ENCODE measurements at regions not wholly inside any gene's neighbourhood (a gene's known extent, or its start where the extent isn't known, plus 50 kb on each side); places are given as distances from the start of the nearest gene placed in this dataset.

DNA sequence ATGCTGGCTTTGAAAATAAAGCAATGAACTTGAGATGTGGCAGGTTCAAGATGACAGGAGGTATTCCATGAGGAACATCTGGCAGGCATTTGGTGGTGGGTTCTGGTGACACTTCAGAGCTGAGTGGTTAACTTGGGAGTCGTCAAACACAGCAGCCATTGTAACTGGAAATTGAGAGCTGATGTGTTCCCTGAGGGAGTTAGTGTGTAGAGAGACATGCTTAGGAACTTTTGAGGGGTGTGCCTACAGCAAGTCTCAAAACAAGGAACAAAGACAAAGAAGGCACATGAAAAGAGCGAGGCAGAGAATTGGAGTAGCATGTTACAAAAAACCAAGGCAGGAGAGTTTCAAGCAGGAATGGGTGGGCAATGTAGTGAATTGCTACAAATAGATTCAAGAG is 53.9 kb upstream of the KL start:
- no peaks in the 10 kb centered on the region for H3K27me3 ChIP-seq (ENCODE audit: control insufficient read depth in 3 of 3, insufficient read depth in 3 of 3, low read length in 2 of 3)
- H3K4me3 ChIP-seq: no peak overlapping the region
- TF ChIP-seq CTCF (IDR thresholded peaks at IDR 0.05; ENCODE audit: control extremely low read depth, extremely low read depth): no peak
- H3K27ac ChIP-seq (ENCODE audit: low read depth in 1 of 2, low read length in 1 of 2): no peak overlapping the region
- peaks cover 0 to 7% (median 0%) of the 10 kb centered on the region in 5 donors for H3K4me1 ChIP-seq (ENCODE audit: control insufficient read depth in 5 of 5, insufficient read depth in 5 of 5, low read length in 5 of 5)
- no peak overlapping the region for H3K9ac ChIP-seq (ENCODE audit: insufficient read depth in 1 of 2, low read length in 2 of 2)
- peak in 1 of 3 donors; percentile 14 for DNase-seq
- no peak for ATAC-seq (ENCODE audit: insufficient read depth, low FRiP score)
- H3K36me3 ChIP-seq (ENCODE audit: control insufficient read depth in 4 of 4, insufficient read depth in 4 of 4, low read length in 4 of 4): no peaks in the 10 kb centered on the region
- no peaks in the 10 kb centered on the region for H3K9me3 ChIP-seq (ENCODE audit: control insufficient read depth in 4 of 4, insufficient read depth in 3 of 4, low read length in 3 of 4)
- 87 to 97% methylated on average over 2 of the region's 2 CpGs for WGBS, 2 donors

- no peaks in the 10 kb centered on the region for H3K36me3 ChIP-seq (ENCODE audit: control insufficient read depth in 4 of 4, insufficient read depth in 4 of 4, low read length in 4 of 4)
- DNase-seq: no peak
- TF ChIP-seq CTCF (IDR thresholded peaks at IDR 0.05; ENCODE audit: control extremely low read depth, extremely low read depth): no peak
- no peaks in the 10 kb centered on the region for H3K27me3 ChIP-seq (ENCODE audit: control insufficient read depth in 3 of 3, insufficient read depth in 3 of 3, low read length in 2 of 3)
- no peak overlapping the region for H3K4me3 ChIP-seq
- no peak overlapping the region for H3K27ac ChIP-seq (ENCODE audit: low read depth in 1 of 2, low read length in 1 of 2)
- H3K9ac ChIP-seq (ENCODE audit: insufficient read depth in 1 of 2, low read length in 2 of 2): no peak overlapping the region
- 28 to 45% methylated on average over 2 of the region's 2 CpGs for WGBS, 2 donors
- no peak for ATAC-seq (ENCODE audit: insufficient read depth, low FRiP score)
- no peaks in the 10 kb centered on the region for H3K9me3 ChIP-seq (ENCODE audit: control insufficient read depth in 4 of 4, insufficient read depth in 3 of 4, low read length in 3 of 4)
- peaks cover 0 to 10% (median 0%) of the 10 kb centered on the region in 5 donors for H3K4me1 ChIP-seq (ENCODE audit: control insufficient read depth in 5 of 5, insufficient read depth in 5 of 5, low read length in 5 of 5)
Observed at GRCh38 chr13:32964987-32965386, 51.2 kb upstream of the KL start.
